ENCODE measurements at regions not wholly inside any gene's neighbourhood (a gene's known extent, or its start where the extent isn't known, plus 50 kb on each side); places are given as distances from the start of the nearest gene placed in this dataset.

DNA sequence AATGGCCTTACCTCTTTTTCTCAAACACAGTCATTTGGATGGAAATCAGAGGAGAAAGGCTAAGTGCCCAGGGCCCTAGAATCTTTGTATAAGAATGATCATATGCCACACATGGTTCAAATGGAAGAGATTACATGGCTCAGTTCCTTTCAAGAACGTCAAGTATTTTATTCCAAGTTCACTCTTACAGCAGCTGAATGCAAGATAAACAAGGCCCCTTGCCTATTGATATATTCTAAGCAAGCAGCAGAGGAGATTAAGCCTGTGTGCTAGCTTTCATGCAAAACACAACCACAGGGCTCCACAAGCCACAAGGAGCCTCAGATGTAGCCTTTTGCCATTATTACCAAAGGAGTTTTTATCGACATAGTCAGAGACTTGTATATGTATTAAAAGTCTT is 55.3 kb upstream of the SLCO6A1 start:
- Histone ChIP-seq H3K4me1 (ENCODE audit: control insufficient read depth in 1 of 2, insufficient read depth in 2 of 2, low read length in 2 of 2) (no peaks in the 10 kb centered on the region), H3K4me3 (ENCODE audit: low read depth, low read length) (no peak overlapping the region), H3K79me2 (ENCODE audit: control insufficient read depth, insufficient read depth, low read length, poor library complexity) (no peaks in the 10 kb centered on the region), H3K14ac (ENCODE audit: low read length) (no peak overlapping the region), H4K8ac (ENCODE audit: low read depth, low read length) (no peak overlapping the region), H3K36me3 (ENCODE audit: control insufficient read depth in 1 of 2, insufficient read depth in 2 of 2, low read length in 2 of 2) (no peaks in the 10 kb centered on the region), H3K9me3 (ENCODE audit: insufficient read depth, low read depth, low read length) (no peaks in the 10 kb centered on the region), H3K4ac (ENCODE audit: low read depth, low read length) (no peak overlapping the region), H4K12ac (ENCODE audit: low read depth, low read length) (no peak overlapping the region), H3K79me1 (ENCODE audit: low read length) (no peaks in the 10 kb centered on the region), H3K27me3 (ENCODE audit: insufficient read depth, low read length) (no peaks in the 10 kb centered on the region), H2AK5ac (ENCODE audit: low read length) (no peak overlapping the region), H3K9ac (ENCODE audit: low read length) (no peak overlapping the region), H2AFZ (ENCODE audit: insufficient read depth, low read length, poor library complexity) (no peak overlapping the region), H4K91ac (ENCODE audit: low read depth, low read length) (no peak overlapping the region), H3K23ac (ENCODE audit: low read length) (no peak overlapping the region), H2BK120ac (ENCODE audit: insufficient read depth, low read length, poor library complexity) (no peak overlapping the region), H3K27ac (ENCODE audit: low read depth, low read length) (no peak overlapping the region), H3K4me2 (ENCODE audit: low read length) (no peak overlapping the region), H2BK12ac (ENCODE audit: low read length) (no peak overlapping the region), H3K18ac (ENCODE audit: low read length) (no peak overlapping the region), H2BK5ac (ENCODE audit: low read depth, low read length, poor library complexity) (no peak overlapping the region)
- DNase-seq = no peak
- no CpG with 5 or more reads among the region's 2 CpGs for WGBS (ENCODE audit: extremely low coverage, insufficient coverage, insufficient read length)

GRCh38 chr5:102554728-102555127 is 55.9 kb upstream of the SLCO6A1 start:
- H3K23ac ChIP-seq (ENCODE audit: low read length) = no peak overlapping the region

GRCh38 chr5:102561894-102562760 is 63.3 kb upstream of the SLCO6A1 start:
- Histone ChIP-seq H3K9me3 (ENCODE audit: insufficient read depth, low read depth, low read length) (no peaks in the 10 kb centered on the region), H4K8ac (ENCODE audit: low read depth, low read length) (peak overlapping the region; percentile 82), H2AFZ (ENCODE audit: insufficient read depth, low read length, poor library complexity) (peak overlapping the region; percentile 54), H2BK12ac (ENCODE audit: low read length) (no peak overlapping the region), H3K79me1 (ENCODE audit: low read length) (no peaks in the 10 kb centered on the region), H2BK120ac (ENCODE audit: insufficient read depth, low read length, poor library complexity) (no peak overlapping the region), H3K14ac (ENCODE audit: low read length) (no peak overlapping the region), H3K9ac (ENCODE audit: low read length) (no peak overlapping the region), H3K27me3 (ENCODE audit: insufficient read depth, low read length) (no peaks in the 10 kb centered on the region), H3K4me1 (ENCODE audit: control insufficient read depth in 1 of 2, insufficient read depth in 2 of 2, low read length in 2 of 2) (no peaks in the 10 kb centered on the region), H3K27ac (ENCODE audit: low read depth, low read length) (no peak overlapping the region), H3K23ac (ENCODE audit: low read length) (no peak overlapping the region), H2AK5ac (ENCODE audit: low read length) (no peak overlapping the region), H3K4ac (ENCODE audit: low read depth, low read length) (no peak overlapping the region), H3K18ac (ENCODE audit: low read length) (no peak overlapping the region), H3K79me2 (ENCODE audit: control insufficient read depth, insufficient read depth, low read length, poor library complexity) (no peaks in the 10 kb centered on the region), H3K4me3 (ENCODE audit: low read depth, low read length) (no peak overlapping the region), H3K36me3 (ENCODE audit: control insufficient read depth in 1 of 2, insufficient read depth in 2 of 2, low read length in 2 of 2) (no peaks in the 10 kb centered on the region), H3K4me2 (ENCODE audit: low read length) (peak overlapping the region; percentile 33), H4K12ac (ENCODE audit: low read depth, low read length) (peak overlapping the region; percentile 80), H4K91ac (ENCODE audit: low read depth, low read length) (no peak overlapping the region), H2BK5ac (ENCODE audit: low read depth, low read length, poor library complexity) (no peak overlapping the region)
- peak; percentile 24 to 49 for DNase-seq
- WGBS (ENCODE audit: extremely low coverage, insufficient coverage, insufficient read length) = no CpG with 5 or more reads among the region's 11 CpGs

More at GRCh38 chr5:102554728-102555127, 55.9 kb upstream of the SLCO6A1 start:
- Histone ChIP-seq H2BK120ac (ENCODE audit: insufficient read depth, low read length, poor library complexity) (no peak overlapping the region), H3K9me3 (ENCODE audit: insufficient read depth, low read depth, low read length) (no peaks in the 10 kb centered on the region), H4K8ac (ENCODE audit: low read depth, low read length) (no peak overlapping the region), H3K18ac (ENCODE audit: low read length) (no peak overlapping the region), H3K4me2 (ENCODE audit: low read length) (no peak overlapping the region), H2BK12ac (ENCODE audit: low read length) (no peak overlapping the region), H3K36me3 (ENCODE audit: control insufficient read depth in 1 of 2, insufficient read depth in 2 of 2, low read length in 2 of 2) (no peaks in the 10 kb centered on the region), H2AK5ac (ENCODE audit: low read length) (no peak overlapping the region), H3K27me3 (ENCODE audit: insufficient read depth, low read length) (no peaks in the 10 kb centered on the region), H3K27ac (ENCODE audit: low read depth, low read length) (no peak overlapping the region), H2BK5ac (ENCODE audit: low read depth, low read length, poor library complexity) (no peak overlapping the region), H4K91ac (ENCODE audit: low read depth, low read length) (no peak overlapping the region), H3K4me1 (ENCODE audit: control insufficient read depth in 1 of 2, insufficient read depth in 2 of 2, low read length in 2 of 2) (no peaks in the 10 kb centered on the region), H3K79me2 (ENCODE audit: control insufficient read depth, insufficient read depth, low read length, poor library complexity) (no peaks in the 10 kb centered on the region), H3K4me3 (ENCODE audit: low read depth, low read length) (no peak overlapping the region), H3K79me1 (ENCODE audit: low read length) (no peaks in the 10 kb centered on the region), H3K9ac (ENCODE audit: low read length) (no peak overlapping the region), H3K4ac (ENCODE audit: low read depth, low read length) (no peak overlapping the region), H4K12ac (ENCODE audit: low read depth, low read length) (no peak overlapping the region), H3K14ac (ENCODE audit: low read length) (no peak overlapping the region), H2AFZ (ENCODE audit: insufficient read depth, low read length, poor library complexity) (no peak overlapping the region)
- WGBS (ENCODE audit: extremely low coverage, insufficient coverage, insufficient read length) = no CpG with 5 or more reads among the region's 1 CpG
- DNase-seq = no peak

- Histone ChIP-seq H3K36me3 (ENCODE audit: control insufficient read depth in 1 of 2, insufficient read depth in 2 of 2, low read length in 2 of 2) (no peaks in the 10 kb centered on the region), H3K79me1 (ENCODE audit: low read length) (no peaks in the 10 kb centered on the region), H3K79me2 (ENCODE audit: control insufficient read depth, insufficient read depth, low read length, poor library complexity) (no peaks in the 10 kb centered on the region), H4K91ac (ENCODE audit: low read depth, low read length) (no peak overlapping the region), H3K4me3 (ENCODE audit: low read depth, low read length) (no peak overlapping the region), H3K9me3 (ENCODE audit: insufficient read depth, low read depth, low read length) (no peaks in the 10 kb centered on the region), H3K23ac (ENCODE audit: low read length) (no peak overlapping the region), H3K27ac (ENCODE audit: low read depth, low read length) (no peak overlapping the region), H2BK5ac (ENCODE audit: low read depth, low read length, poor library complexity) (no peak overlapping the region), H2BK120ac (ENCODE audit: insufficient read depth, low read length, poor library complexity) (no peak overlapping the region), H3K27me3 (ENCODE audit: insufficient read depth, low read length) (no peaks in the 10 kb centered on the region), H4K12ac (ENCODE audit: low read depth, low read length) (no peak overlapping the region), H3K4me2 (ENCODE audit: low read length) (no peak overlapping the region), H2AK5ac (ENCODE audit: low read length) (no peak overlapping the region), H3K4me1 (ENCODE audit: control insufficient read depth in 1 of 2, insufficient read depth in 2 of 2, low read length in 2 of 2) (no peaks in the 10 kb centered on the region), H3K18ac (ENCODE audit: low read length) (no peak overlapping the region), H3K9ac (ENCODE audit: low read length) (no peak overlapping the region), H2AFZ (ENCODE audit: insufficient read depth, low read length, poor library complexity) (no peak overlapping the region), H3K4ac (ENCODE audit: low read depth, low read length) (no peak overlapping the region), H4K8ac (ENCODE audit: low read depth, low read length) (no peak overlapping the region), H3K14ac (ENCODE audit: low read length) (no peak overlapping the region), H2BK12ac (ENCODE audit: low read length) (no peak overlapping the region)
- no peak for DNase-seq
- no CpG with 5 or more reads among the region's 4 CpGs for WGBS (ENCODE audit: extremely low coverage, insufficient coverage, insufficient read length)
Observed at GRCh38 chr5:102570747-102571146, 71.9 kb upstream of the SLCO6A1 start.

Data from trophoblast cell (in vitro differentiated cells and primary cell).